ENCODE measurements at regions not wholly inside any gene's neighbourhood (a gene's known extent, or its start where the extent isn't known, plus 50 kb on each side); places are given as distances from the start of the nearest gene placed in this dataset.
"Not testable (repeated sequence)": the region's sequence is repeated elsewhere in the genome, so short reads cannot be mapped to it uniquely, and the experiment has no call there.

DNA sequence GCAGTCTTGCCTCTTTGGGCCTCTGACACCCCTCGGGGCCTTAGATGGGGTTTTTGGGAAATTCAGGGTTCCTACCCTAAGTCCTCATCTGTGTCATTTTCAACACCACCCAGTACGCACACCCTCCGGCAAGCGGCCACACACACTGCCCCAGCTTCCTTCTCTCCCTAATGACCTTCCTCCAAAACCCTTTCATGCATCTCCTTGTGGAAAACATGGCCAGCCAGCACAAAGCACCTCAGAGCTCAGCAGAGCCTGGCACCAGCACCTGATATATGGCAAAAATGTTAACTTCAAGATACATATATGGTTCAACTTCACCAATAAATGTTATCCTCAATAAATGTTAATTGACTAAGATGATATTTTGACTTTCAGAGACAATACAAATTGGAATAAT is 59.3 kb upstream of the GPR31 start:
- 92% methylated on average over 4 of the region's 4 CpGs for WGBS, 2 experiments
- H3K9me3 ChIP-seq (ENCODE audit: control insufficient read depth, low read length); H3K27ac ChIP-seq (ENCODE audit: insufficient read depth, low read depth, low read length, poor library complexity, severe bottlenecking); H3K4me3 ChIP-seq (ENCODE audit: insufficient read depth, low read depth, low read length); H3K27me3 ChIP-seq (ENCODE audit: control insufficient read depth, insufficient read depth, low read length, poor library complexity, severe bottlenecking); H3K36me3 ChIP-seq (ENCODE audit: control insufficient read depth, insufficient read depth, low read length); H3K4me1 ChIP-seq (ENCODE audit: control insufficient read depth, insufficient read depth, low read length): not testable (repeated sequence)

DNA sequence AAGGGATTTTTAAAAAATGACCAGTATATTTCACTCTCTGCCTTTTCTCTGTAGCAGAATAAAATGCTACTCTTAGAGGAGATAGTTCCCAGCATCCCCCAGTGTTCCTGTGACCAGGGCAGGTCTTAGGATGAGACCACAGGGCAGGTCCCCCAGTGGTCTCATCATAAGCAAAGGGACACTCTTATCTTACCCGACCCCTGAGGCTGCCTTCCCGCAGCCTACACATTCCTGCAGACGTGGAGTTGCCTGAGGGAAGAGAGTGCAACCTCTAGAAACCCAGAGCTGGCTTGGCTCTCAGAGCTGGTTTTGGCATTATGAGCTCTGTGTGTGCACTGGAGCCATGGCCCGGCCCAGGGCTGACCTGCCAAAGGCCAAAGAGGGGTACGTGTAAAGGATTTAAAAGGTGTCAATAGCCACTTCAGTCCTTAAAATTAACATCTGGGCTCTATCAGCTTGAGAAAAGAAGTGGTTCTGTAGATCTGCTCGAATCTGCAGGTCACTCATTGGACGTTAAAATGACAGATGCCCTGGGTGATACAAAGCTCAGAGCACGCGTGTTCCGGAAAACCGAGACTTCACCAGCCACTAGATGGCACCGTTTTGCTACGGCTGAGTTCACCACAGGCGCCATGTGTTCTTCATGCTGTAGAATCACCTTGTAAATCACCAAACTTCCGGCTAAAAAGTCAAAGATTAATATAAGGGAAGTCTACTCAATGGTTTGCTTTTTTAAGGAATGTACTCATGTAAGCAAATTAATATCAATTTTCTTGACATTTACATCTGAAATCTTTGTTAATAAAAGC is 60.4 kb upstream of the GPR31 start:
- not testable (repeated sequence) for H3K4me1 ChIP-seq (ENCODE audit: control insufficient read depth, insufficient read depth, low read length); H3K9me3 ChIP-seq (ENCODE audit: control insufficient read depth, low read length); H3K4me3 ChIP-seq (ENCODE audit: insufficient read depth, low read depth, low read length); H3K27me3 ChIP-seq (ENCODE audit: control insufficient read depth, insufficient read depth, low read length, poor library complexity, severe bottlenecking); H3K27ac ChIP-seq (ENCODE audit: insufficient read depth, low read depth, low read length, poor library complexity, severe bottlenecking); H3K36me3 ChIP-seq (ENCODE audit: control insufficient read depth, insufficient read depth, low read length)
- 13 to 15% methylated on average over 5 to 8 of the region's 15 CpGs for WGBS, 2 experiments

GRCh38 chr6:167219079-167219478 is 61.3 kb upstream of the GPR31 start:
- not testable (repeated sequence) for H3K4me3 ChIP-seq (ENCODE audit: insufficient read depth, low read depth, low read length); H3K4me1 ChIP-seq (ENCODE audit: control insufficient read depth, insufficient read depth, low read length); H3K9me3 ChIP-seq (ENCODE audit: control insufficient read depth, low read length); H3K27me3 ChIP-seq (ENCODE audit: control insufficient read depth, insufficient read depth, low read length, poor library complexity, severe bottlenecking); H3K27ac ChIP-seq (ENCODE audit: insufficient read depth, low read depth, low read length, poor library complexity, severe bottlenecking); H3K36me3 ChIP-seq (ENCODE audit: control insufficient read depth, insufficient read depth, low read length)
- 95 to 96% methylated on average over 4 of the region's 4 CpGs for WGBS, 2 experiments

- Histone ChIP-seq H3K9me3 (ENCODE audit: control insufficient read depth, low read length) (no peaks in the 10 kb centered on the region), H3K4me1 (ENCODE audit: control insufficient read depth, insufficient read depth, low read length) (peaks cover under 1% of the 10 kb centered on the region), H3K4me3 (ENCODE audit: insufficient read depth, low read depth, low read length) (no peak overlapping the region), H3K36me3 (ENCODE audit: control insufficient read depth, insufficient read depth, low read length) (no peaks in the 10 kb centered on the region), H3K27ac (ENCODE audit: insufficient read depth, low read depth, low read length, poor library complexity, severe bottlenecking) (no peak overlapping the region), H3K27me3 (ENCODE audit: control insufficient read depth, insufficient read depth, low read length, poor library complexity, severe bottlenecking) (no peaks in the 10 kb centered on the region)
- 87 to 90% methylated on average over 14 to 18 of the region's 19 CpGs for WGBS, 2 experiments
These were observed 62.3 kb upstream of the GPR31 start for GRCh38 chr6:167219967-167220512.

GRCh38 chr6:167221400-167222201 is 63.8 kb upstream of the GPR31 start:
- Histone ChIP-seq H3K27ac (ENCODE audit: insufficient read depth, low read depth, low read length, poor library complexity, severe bottlenecking) (no peak overlapping the region), H3K36me3 (ENCODE audit: control insufficient read depth, insufficient read depth, low read length) (no peaks in the 10 kb centered on the region), H3K4me3 (ENCODE audit: insufficient read depth, low read depth, low read length) (no peak overlapping the region), H3K27me3 (ENCODE audit: control insufficient read depth, insufficient read depth, low read length, poor library complexity, severe bottlenecking) (peaks cover 7% of the 10 kb centered on the region), H3K4me1 (ENCODE audit: control insufficient read depth, insufficient read depth, low read length) (peaks cover 13% of the 10 kb centered on the region), H3K9me3 (ENCODE audit: control insufficient read depth, low read length) (no peaks in the 10 kb centered on the region)
- 82% methylated on average over 16 of the region's 19 CpGs for WGBS, 2 experiments

GRCh38 chr6:167225566-167226382 is 65.3 kb upstream of the UNC93A start:
- not testable (repeated sequence) for H3K27ac ChIP-seq (ENCODE audit: insufficient read depth, low read depth, low read length, poor library complexity, severe bottlenecking); H3K4me3 ChIP-seq (ENCODE audit: insufficient read depth, low read depth, low read length)
- peaks cover 28% of the 10 kb centered on the region for H3K4me1 ChIP-seq (ENCODE audit: control insufficient read depth, insufficient read depth, low read length)

GRCh38 chr6:167226383-167226685 is 64.8 kb upstream of the UNC93A start:
- Histone ChIP-seq H3K4me3 (ENCODE audit: insufficient read depth, low read depth, low read length) (no peak overlapping the region), H3K36me3 (ENCODE audit: control insufficient read depth, insufficient read depth, low read length) (no peaks in the 10 kb centered on the region), H3K4me1 (ENCODE audit: control insufficient read depth, insufficient read depth, low read length) (peaks cover 28% of the 10 kb centered on the region), H3K27me3 (ENCODE audit: control insufficient read depth, insufficient read depth, low read length, poor library complexity, severe bottlenecking) (peaks cover 18% of the 10 kb centered on the region), H3K27ac (ENCODE audit: insufficient read depth, low read depth, low read length, poor library complexity, severe bottlenecking) (no peak overlapping the region), H3K9me3 (ENCODE audit: control insufficient read depth, low read length) (no peaks in the 10 kb centered on the region)
- 39 to 57% methylated on average over 3 of the region's 3 CpGs for WGBS, 2 experiments

More at GRCh38 chr6:167225566-167226382, 65.3 kb upstream of the UNC93A start:
- peaks cover 18% of the 10 kb centered on the region for H3K27me3 ChIP-seq (ENCODE audit: control insufficient read depth, insufficient read depth, low read length, poor library complexity, severe bottlenecking)
- H3K9me3 ChIP-seq (ENCODE audit: control insufficient read depth, low read length); H3K36me3 ChIP-seq (ENCODE audit: control insufficient read depth, insufficient read depth, low read length): not testable (repeated sequence)
- WGBS, 2 experiments, result 14 to 23% methylated on average over 7 to 10 of the region's 13 CpGs

GRCh38 chr6:167226791-167227190 is 64.3 kb upstream of the UNC93A start:
- Histone ChIP-seq H3K36me3 (ENCODE audit: control insufficient read depth, insufficient read depth, low read length) (no peaks in the 10 kb centered on the region), H3K4me1 (ENCODE audit: control insufficient read depth, insufficient read depth, low read length) (peaks cover 28% of the 10 kb centered on the region), H3K4me3 (ENCODE audit: insufficient read depth, low read depth, low read length) (no peak overlapping the region), H3K27ac (ENCODE audit: insufficient read depth, low read depth, low read length, poor library complexity, severe bottlenecking) (no peak overlapping the region), H3K9me3 (ENCODE audit: control insufficient read depth, low read length) (no peaks in the 10 kb centered on the region), H3K27me3 (ENCODE audit: control insufficient read depth, insufficient read depth, low read length, poor library complexity, severe bottlenecking) (peaks cover 18% of the 10 kb centered on the region)
- WGBS, 2 experiments, result 67 to 70% methylated on average over 9 of the region's 9 CpGs

- peaks cover 28% of the 10 kb centered on the region for H3K4me1 ChIP-seq (ENCODE audit: control insufficient read depth, insufficient read depth, low read length)
- H3K27ac ChIP-seq (ENCODE audit: insufficient read depth, low read depth, low read length, poor library complexity, severe bottlenecking), result no peak overlapping the region
- no peak overlapping the region for H3K4me3 ChIP-seq (ENCODE audit: insufficient read depth, low read depth, low read length)
- no peaks in the 10 kb centered on the region for H3K36me3 ChIP-seq (ENCODE audit: control insufficient read depth, insufficient read depth, low read length)
- WGBS, 2 experiments, result 13 to 14% methylated on average over 7 of the region's 7 CpGs
- H3K9me3 ChIP-seq (ENCODE audit: control insufficient read depth, low read length), result no peaks in the 10 kb centered on the region
- peaks cover 18% of the 10 kb centered on the region for H3K27me3 ChIP-seq (ENCODE audit: control insufficient read depth, insufficient read depth, low read length, poor library complexity, severe bottlenecking)
These were observed 63.1 kb upstream of the UNC93A start for GRCh38 chr6:167227984-167228383.

DNA sequence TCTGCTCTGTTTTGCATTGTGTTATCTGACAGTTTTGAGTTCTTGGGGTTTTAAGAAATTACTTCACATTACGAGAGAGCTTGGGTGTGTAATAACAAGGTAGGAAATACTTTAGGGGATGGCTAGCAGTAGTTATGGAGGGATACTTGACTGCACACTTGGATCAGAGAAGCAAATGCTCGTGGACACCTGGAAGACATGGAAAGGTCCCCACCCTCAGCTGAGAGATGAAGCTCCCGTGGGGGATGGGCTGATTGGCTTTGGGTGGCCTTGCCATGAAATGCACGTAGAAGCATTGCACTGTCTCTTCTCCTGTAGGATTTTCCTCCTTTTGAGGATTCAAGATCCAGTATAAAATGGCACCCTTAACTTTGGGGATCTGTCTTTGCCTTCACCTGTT is 61.5 kb upstream of the UNC93A start:
- H3K27ac ChIP-seq (ENCODE audit: insufficient read depth, low read depth, low read length, poor library complexity, severe bottlenecking), result peak overlapping the region; percentile 36
- 26 to 29% methylated on average over 4 of the region's 4 CpGs for WGBS, 2 experiments

More for the DNA sequence above, 61.5 kb upstream of the UNC93A start:
- no peaks in the 10 kb centered on the region for H3K36me3 ChIP-seq (ENCODE audit: control insufficient read depth, insufficient read depth, low read length)
- H3K27me3 ChIP-seq (ENCODE audit: control insufficient read depth, insufficient read depth, low read length, poor library complexity, severe bottlenecking), result peaks cover 18% of the 10 kb centered on the region
- H3K4me1 ChIP-seq (ENCODE audit: control insufficient read depth, insufficient read depth, low read length), result peaks cover 28% of the 10 kb centered on the region
- no peaks in the 10 kb centered on the region for H3K9me3 ChIP-seq (ENCODE audit: control insufficient read depth, low read length)
- no peak overlapping the region for H3K4me3 ChIP-seq (ENCODE audit: insufficient read depth, low read depth, low read length)

All from ectodermal cell (in vitro differentiated cells).